ENCODE measurements at regions not wholly inside any gene's neighbourhood (a gene's known extent, or its start where the extent isn't known, plus 50 kb on each side); places are given as distances from the start of the nearest gene placed in this dataset.

- no peak overlapping the region for H3K4me3 ChIP-seq (ENCODE audit: low read depth, low read length)
- no peak for TF ChIP-seq CTCF (IDR thresholded peaks at IDR 0.05; ENCODE audit: low read depth, low read length, missing control alignments)
- in situ Hi-C loops (cut with HindIII; ENCODE audit: low sequenced_read_pairs), result no loop called here
- DNase-seq (ENCODE audit: low read depth), result no peak
Observed at GRCh38 chr6:40917603-40918002, 121.4 kb downstream of the UNC5CL start.

- TF ChIP-seq CTCF (IDR thresholded peaks at IDR 0.05; ENCODE audit: low read depth, low read length, missing control alignments), result no peak
- in situ Hi-C loops (cut with HindIII; ENCODE audit: low sequenced_read_pairs), result no loop called here
- no peak overlapping the region for H3K4me3 ChIP-seq (ENCODE audit: low read depth, low read length)
Observed at GRCh38 chr6:40916845-40917244, 122.2 kb downstream of the UNC5CL start.

GRCh38 chr6:40915165-40915564, 123.9 kb downstream of the UNC5CL start:
- in situ Hi-C loops (cut with HindIII; ENCODE audit: low sequenced_read_pairs), result no loop called here
- TF ChIP-seq CTCF (IDR thresholded peaks at IDR 0.05; ENCODE audit: low read depth, low read length, missing control alignments), result no peak

More at GRCh38 chr6:40916845-40917244, 122.2 kb downstream of the UNC5CL start:
- DNase-seq (ENCODE audit: low read depth), result no peak

GRCh38 chr6:40914005-40914404, 125.0 kb downstream of the UNC5CL start:
- H3K4me3 ChIP-seq (ENCODE audit: low read depth, low read length), result no peak overlapping the region
- TF ChIP-seq CTCF (IDR thresholded peaks at IDR 0.05; ENCODE audit: low read depth, low read length, missing control alignments), result no peak
- in situ Hi-C loops (cut with HindIII; ENCODE audit: low sequenced_read_pairs), result no loop called here
- DNase-seq (ENCODE audit: low read depth), result no peak

More at GRCh38 chr6:40915165-40915564, 123.9 kb downstream of the UNC5CL start:
- no peak overlapping the region for H3K4me3 ChIP-seq (ENCODE audit: low read depth, low read length)
- no peak for DNase-seq (ENCODE audit: low read depth)

GRCh38 chr6:40912158-40912946, 126.7 kb downstream of the UNC5CL start:
- no peak for DNase-seq (ENCODE audit: low read depth)
- H3K4me3 ChIP-seq (ENCODE audit: low read depth, low read length), result no peak overlapping the region
- in situ Hi-C loops (cut with HindIII; ENCODE audit: low sequenced_read_pairs), result no loop called here
- peak; percentile 35 for TF ChIP-seq CTCF (IDR thresholded peaks at IDR 0.05; ENCODE audit: low read depth, low read length, missing control alignments)

- TF ChIP-seq CTCF (IDR thresholded peaks at IDR 0.05; ENCODE audit: low read depth, low read length, missing control alignments), result no peak
- no peak for DNase-seq (ENCODE audit: low read depth)
- H3K4me3 ChIP-seq (ENCODE audit: low read depth, low read length), result no peak overlapping the region
- in situ Hi-C loops (cut with HindIII; ENCODE audit: low sequenced_read_pairs), result no loop called here
Observed at GRCh38 chr6:40910260-40910893, 128.6 kb downstream of the UNC5CL start.

Measured in astrocyte of the cerebellum (primary cell).